Ammon's horn (tissue), 1 donor: ENCODE measurements at regions not wholly inside any gene's neighbourhood (a gene's known extent, or its start where the extent isn't known, plus 50 kb on each side); places are given as distances from the start of the nearest gene placed in this dataset.
"Not testable (repeated sequence)": the region's sequence is repeated elsewhere in the genome, so short reads cannot be mapped to it uniquely, and the experiment has no call there.

Experiments used
- DNase-seq: peaks from one replicate; pipeline ENCODE4 v3.0.0-alpha.2; 2016; ENCODE audit warnings: low spot score

- DNase-seq, result no peak
These were observed 215.9 kb downstream of the RNF152 start for GRCh38 chr18:61676773-61677434.

- no peak for DNase-seq
These were observed 223.5 kb downstream of the RNF152 start for GRCh38 chr18:61669320-61669719.

GRCh38 chr18:61666876-61667590 is 225.8 kb downstream of the RNF152 start:
- DNase-seq, result no peak

- no peak for DNase-seq
These were observed 228.3 kb downstream of the RNF152 start for GRCh38 chr18:61664419-61665084.

GRCh38 chr18:61662726-61663125 is 230.1 kb downstream of the RNF152 start:
- DNase-seq, result no peak

- DNase-seq, result no peak
These were observed 234.4 kb downstream of the RNF152 start for GRCh38 chr18:61658431-61658830.

- no peak for DNase-seq
These were observed 235.6 kb downstream of the RNF152 start for GRCh38 chr18:61657066-61657732.

GRCh38 chr18:61655630-61656029 is 237.2 kb downstream of the RNF152 start:
- DNase-seq, result no peak

- DNase-seq, result no peak
These were observed 238.8 kb downstream of the RNF152 start for GRCh38 chr18:61653823-61654551.

- no peak for DNase-seq
These were observed 240.9 kb downstream of the RNF152 start for GRCh38 chr18:61651880-61652268.

GRCh38 chr18:61651145-61651879 is 241.5 kb downstream of the RNF152 start:
- DNase-seq, result no peak

- DNase-seq, result no peak
These were observed 248.7 kb downstream of the RNF152 start for GRCh38 chr18:61643884-61644647.

- no peak for DNase-seq
These were observed 252.9 kb downstream of the RNF152 start for GRCh38 chr18:61639886-61640285.

- no peak for DNase-seq
These were observed 254.8 kb downstream of the RNF152 start for GRCh38 chr18:61637905-61638595.

GRCh38 chr18:61637319-61637718 is 255.5 kb downstream of the RNF152 start:
- no peak for DNase-seq

GRCh38 chr18:61635901-61636528 is 256.8 kb downstream of the RNF152 start:
- DNase-seq, result peak; percentile 44

- DNase-seq, result no peak
These were observed 264.7 kb downstream of the RNF152 start for GRCh38 chr18:61628085-61628484.

- DNase-seq, result not testable (repeated sequence)
These were observed 268.2 kb downstream of the RNF152 start for GRCh38 chr18:61624631-61625030.

GRCh38 chr18:61619783-61620182 is 273.0 kb downstream of the RNF152 start:
- DNase-seq, result no peak
